CD4-positive, alpha-beta memory T cell (primary cell): ENCODE measurements at regions not wholly inside any gene's neighbourhood (a gene's known extent, or its start where the extent isn't known, plus 50 kb on each side); places are given as distances from the start of the nearest gene placed in this dataset.

Source experiments
- CTCF ChIA-PET: fragments of 350-600 bp; sonication (Branson Sonifier 250); formaldehyde crosslinking; loops from one replicate; lab custom pipeline; 2021; ENCODE audit warnings: inconsistent platforms; ENCODE audit not compliant: partially characterized antibody; lab: Charles Lee
- POLR2A ChIA-PET: fragments of 350-600 bp; sonication (Branson Sonifier 250); formaldehyde crosslinking; loops from one replicate; lab custom pipeline; 2021; ENCODE audit not compliant: partially characterized antibody; lab: Charles Lee
- DNase-seq, 5 donors: peaks; one replicate each; pipeline versions ENCODE4 v3.0.0 to v3.0.0-alpha.2; 2020 to 2022; ENCODE audit warnings: mixed read lengths in 1 of 5
- H3K27ac ChIP-seq: one replicate; pipeline ENCODE4 v1.7.0; 2013; ENCODE audit warnings: low read depth, low read length
- H3K27me3 ChIP-seq: 2 replicates; pipeline ENCODE4 v1.7.0; 2013; ENCODE audit warnings: mild to moderate bottlenecking, low read length, moderate library complexity; ENCODE audit not compliant: insufficient read depth
- H3K36me3 ChIP-seq: 2 replicates; pipeline ENCODE4 v1.7.0; 2013; ENCODE audit warnings: mild to moderate bottlenecking, low read length, moderate library complexity; ENCODE audit not compliant: insufficient read depth
- H3K4me1 ChIP-seq: 2 replicates; pipeline ENCODE4 v1.7.0; 2013; ENCODE audit warnings: mild to moderate bottlenecking, low read length, moderate library complexity; ENCODE audit not compliant: insufficient read depth
- H3K4me3 ChIP-seq, 2 donors: one replicate each; pipeline ENCODE4 v1.7.0; 2013; ENCODE audit warnings: low read length in 2 of 2, mild to moderate bottlenecking in 1 of 2
- H3K9me3 ChIP-seq, 2 donors: one replicate each; pipeline ENCODE4 v1.7.0; 2013; ENCODE audit warnings: low read length in 2 of 2, control low read depth in 1 of 2; ENCODE audit not compliant: control insufficient read depth in 1 of 2
- H3K27ac Mint-ChIP-seq, 7 donors: one replicate each; pipeline ENCODE4 v1.8.0; 2020 to 2021; ENCODE audit warnings: mixed read lengths in 7 of 7, mild to moderate bottlenecking in 6 of 7, inconsistent platforms in 3 of 7, moderate library complexity in 3 of 7
- H3K27me3 Mint-ChIP-seq, 2 donors: one replicate each; pipeline ENCODE4 v1.8.0; 2020 to 2021; ENCODE audit warnings: mixed read lengths in 2 of 2
- H3K36me3 Mint-ChIP-seq, 2 donors: one replicate each; pipeline ENCODE4 v1.8.0; 2020 to 2021; ENCODE audit warnings: mixed read lengths in 2 of 2, inconsistent platforms in 1 of 2, mild to moderate bottlenecking in 1 of 2
- H3K4me1 Mint-ChIP-seq, 4 donors: one replicate each; pipeline ENCODE4 v1.8.0; 2020 to 2021; ENCODE audit warnings: mixed read lengths in 4 of 4, mild to moderate bottlenecking in 1 of 4
- H3K4me3 Mint-ChIP-seq, 8 donors: one replicate each; pipeline ENCODE4 v1.8.0; 2020 to 2021; ENCODE audit warnings: mixed read lengths in 8 of 8, mild to moderate bottlenecking in 7 of 8, moderate library complexity in 6 of 8, inconsistent platforms in 3 of 8
- H3K9me3 Mint-ChIP-seq, 8 donors: one replicate each; pipeline ENCODE4 v1.8.0; 2020 to 2021; ENCODE audit warnings: mixed read lengths in 8 of 8, mild to moderate bottlenecking in 5 of 8, inconsistent platforms in 3 of 8, moderate library complexity in 1 of 8
- intact Hi-C: fragments of 100-400 bp; cut with micrococcal nuclease; formaldehyde crosslinking; loops from one replicate; pipeline ENCODE4 v1.15.1; 2023

GRCh38 chr13:61989978-61990377 is 574.3 kb upstream of the PCDH20 start:
- Histone ChIP-seq H3K36me3 (no peaks in the 10 kb centered on the region), H3K4me3 (no peak overlapping the region), H3K27ac (no peak overlapping the region), H3K27me3 (no peaks in the 10 kb centered on the region), H3K4me1 (no peaks in the 10 kb centered on the region), H3K9me3 (no peaks in the 10 kb centered on the region)
- H3K27ac Mint-ChIP-seq: no peak overlapping the region
- no peaks in the 10 kb centered on the region for H3K36me3 Mint-ChIP-seq
- intact Hi-C loops: no loop called here
- CTCF ChIA-PET: no interaction called here
- H3K4me3 Mint-ChIP-seq: no peak overlapping the region
- no peak for DNase-seq
- POLR2A ChIA-PET: no interaction called here
- no peaks in the 10 kb centered on the region for H3K4me1 Mint-ChIP-seq
- no peaks in the 10 kb centered on the region for H3K27me3 Mint-ChIP-seq
- H3K9me3 Mint-ChIP-seq: peaks cover 0 to 9% (median 4%) of the 10 kb centered on the region in 8 donors

- Histone ChIP-seq H3K4me3 (no peak overlapping the region), H3K4me1 (no peaks in the 10 kb centered on the region), H3K9me3 (no peaks in the 10 kb centered on the region), H3K27ac (no peak overlapping the region), H3K36me3 (no peaks in the 10 kb centered on the region), H3K27me3 (no peaks in the 10 kb centered on the region)
- no peak overlapping the region for H3K4me3 Mint-ChIP-seq
- H3K27me3 Mint-ChIP-seq: no peaks in the 10 kb centered on the region
- intact Hi-C loops: no loop called here
- no peak overlapping the region for H3K27ac Mint-ChIP-seq
- CTCF ChIA-PET: no interaction called here
- H3K36me3 Mint-ChIP-seq: no peaks in the 10 kb centered on the region
- POLR2A ChIA-PET: no interaction called here
- no peaks in the 10 kb centered on the region for H3K4me1 Mint-ChIP-seq
- DNase-seq: no peak
- peaks cover 0 to 5% (median 0%) of the 10 kb centered on the region in 8 donors for H3K9me3 Mint-ChIP-seq
These were observed 573.2 kb upstream of the PCDH20 start for GRCh38 chr13:61988810-61989209.

- H3K9me3 ChIP-seq: no peaks in the 10 kb centered on the region
- Mint-ChIP-seq H3K4me1 (no peaks in the 10 kb centered on the region), H3K4me3 (no peak overlapping the region), H3K36me3 (no peaks in the 10 kb centered on the region), H3K27ac (no peak overlapping the region), H3K27me3 (no peaks in the 10 kb centered on the region), H3K9me3 (peaks cover 0 to 19% (median 8%) of the 10 kb centered on the region in 8 donors)
- H3K36me3 ChIP-seq: no peaks in the 10 kb centered on the region
- H3K27me3 ChIP-seq: no peaks in the 10 kb centered on the region
- intact Hi-C loops: no loop called here
- H3K4me3 ChIP-seq: no peak overlapping the region
- CTCF ChIA-PET: no interaction called here
- no peak overlapping the region for H3K27ac ChIP-seq
- no peak for DNase-seq
- POLR2A ChIA-PET: no interaction called here
- no peaks in the 10 kb centered on the region for H3K4me1 ChIP-seq
These were observed 559.4 kb upstream of the PCDH20 start for GRCh38 chr13:61975001-61975400.

- Histone ChIP-seq H3K27ac (no peak overlapping the region), H3K4me1 (no peaks in the 10 kb centered on the region), H3K9me3 (no peaks in the 10 kb centered on the region), H3K27me3 (no peaks in the 10 kb centered on the region), H3K36me3 (no peaks in the 10 kb centered on the region), H3K4me3 (no peak overlapping the region)
- DNase-seq: no peak
- Mint-ChIP-seq H3K27ac (no peak overlapping the region), H3K9me3 (peaks cover 0 to 6% (median 0%) of the 10 kb centered on the region in 8 donors), H3K27me3 (no peaks in the 10 kb centered on the region), H3K36me3 (no peaks in the 10 kb centered on the region), H3K4me3 (no peak overlapping the region), H3K4me1 (no peaks in the 10 kb centered on the region)
- intact Hi-C loops: no loop called here
- ChIA-PET POLR2A (no interaction called here), CTCF (no interaction called here)
These were observed 550.1 kb upstream of the PCDH20 start for GRCh38 chr13:61965756-61966155.

GRCh38 chr13:61960981-61961380 is 545.3 kb upstream of the PCDH20 start:
- CTCF ChIA-PET: no interaction called here
- Mint-ChIP-seq H3K27ac (no peak overlapping the region), H3K4me1 (no peaks in the 10 kb centered on the region), H3K27me3 (no peaks in the 10 kb centered on the region), H3K9me3 (peaks cover 0 to 6% (median under 1%) of the 10 kb centered on the region in 8 donors), H3K4me3 (no peak overlapping the region), H3K36me3 (no peaks in the 10 kb centered on the region)
- intact Hi-C loops: no loop called here
- Histone ChIP-seq H3K4me1 (no peaks in the 10 kb centered on the region), H3K27me3 (no peaks in the 10 kb centered on the region), H3K4me3 (no peak overlapping the region), H3K27ac (no peak overlapping the region), H3K9me3 (no peaks in the 10 kb centered on the region), H3K36me3 (no peaks in the 10 kb centered on the region)
- POLR2A ChIA-PET: no interaction called here
- no peak for DNase-seq

GRCh38 chr13:61954092-61954491 is 538.4 kb upstream of the PCDH20 start:
- Mint-ChIP-seq H3K36me3 (no peaks in the 10 kb centered on the region), H3K27me3 (no peaks in the 10 kb centered on the region), H3K27ac (no peak overlapping the region), H3K4me1 (no peaks in the 10 kb centered on the region), H3K9me3 (peaks cover 0 to 6% (median 0%) of the 10 kb centered on the region in 8 donors), H3K4me3 (no peak overlapping the region)
- intact Hi-C loops: no loop called here
- Histone ChIP-seq H3K4me1 (no peaks in the 10 kb centered on the region), H3K27me3 (no peaks in the 10 kb centered on the region), H3K27ac (no peak overlapping the region), H3K36me3 (no peaks in the 10 kb centered on the region), H3K4me3 (no peak overlapping the region), H3K9me3 (no peaks in the 10 kb centered on the region)
- ChIA-PET CTCF (no interaction called here), POLR2A (no interaction called here)
- no peak for DNase-seq

- no peak overlapping the region for H3K27ac Mint-ChIP-seq
- Histone ChIP-seq H3K9me3 (no peaks in the 10 kb centered on the region), H3K4me1 (no peaks in the 10 kb centered on the region), H3K36me3 (no peaks in the 10 kb centered on the region), H3K27ac (no peak overlapping the region), H3K27me3 (no peaks in the 10 kb centered on the region), H3K4me3 (no peak overlapping the region)
- H3K4me3 Mint-ChIP-seq: no peak overlapping the region
- H3K9me3 Mint-ChIP-seq: peaks cover 0 to 2% (median 0%) of the 10 kb centered on the region in 8 donors
- ChIA-PET CTCF (no interaction called here), POLR2A (no interaction called here)
- no peak for DNase-seq
- no peaks in the 10 kb centered on the region for H3K4me1 Mint-ChIP-seq
- intact Hi-C loops: no loop called here
- no peaks in the 10 kb centered on the region for H3K27me3 Mint-ChIP-seq
- H3K36me3 Mint-ChIP-seq: no peaks in the 10 kb centered on the region
These were observed 535.2 kb upstream of the PCDH20 start for GRCh38 chr13:61950828-61951227.

DNA sequence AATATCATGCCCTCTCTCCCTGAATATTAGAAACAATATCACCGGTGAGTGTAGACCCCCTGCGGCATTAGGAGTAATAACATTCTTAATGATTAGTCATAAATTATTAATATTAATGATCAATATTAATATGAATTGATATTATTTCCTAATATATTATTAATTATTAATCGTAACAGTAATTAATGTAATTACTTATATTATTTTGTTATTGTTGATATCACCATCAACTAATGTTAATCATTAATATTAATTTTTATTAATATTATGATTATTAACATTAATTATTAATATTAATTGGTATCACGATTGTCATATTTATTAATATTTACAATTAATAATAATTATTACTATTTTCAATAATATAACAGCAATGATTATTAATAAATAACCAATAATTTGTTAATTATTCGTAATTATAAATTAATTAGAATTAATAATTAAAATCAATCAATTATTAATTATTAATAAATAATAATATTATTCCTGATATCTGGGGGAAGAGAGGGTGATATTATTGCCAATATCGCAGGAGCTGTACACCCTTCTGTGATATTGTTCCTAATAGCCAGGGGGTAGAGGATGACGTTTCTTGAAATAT is 528.8 kb upstream of the PCDH20 start:
- no peak for DNase-seq
- ChIA-PET POLR2A (no interaction called here), CTCF (no interaction called here)
- no peaks in the 10 kb centered on the region for H3K27me3 ChIP-seq
- H3K4me1 ChIP-seq: no peaks in the 10 kb centered on the region
- H3K27me3 Mint-ChIP-seq: no peaks in the 10 kb centered on the region
- intact Hi-C loops: no loop called here
- H3K4me3 Mint-ChIP-seq: no peak overlapping the region
- H3K36me3 ChIP-seq: no peaks in the 10 kb centered on the region
- H3K36me3 Mint-ChIP-seq: no peaks in the 10 kb centered on the region
- H3K9me3 Mint-ChIP-seq: peaks cover 0 to 16% (median 3%) of the 10 kb centered on the region in 8 donors
- H3K27ac ChIP-seq: no peak overlapping the region
- peaks cover 0 to 4% of the 10 kb centered on the region in 2 donors for H3K9me3 ChIP-seq
- H3K4me3 ChIP-seq: no peak overlapping the region
- no peak overlapping the region for H3K27ac Mint-ChIP-seq
- no peaks in the 10 kb centered on the region for H3K4me1 Mint-ChIP-seq
